ENCODE measurements at regions not wholly inside any gene's neighbourhood (a gene's known extent, or its start where the extent isn't known, plus 50 kb on each side); places are given as distances from the start of the nearest gene placed in this dataset.
"Not testable (repeated sequence)": the region's sequence is repeated elsewhere in the genome, so short reads cannot be mapped to it uniquely, and the experiment has no call there.

DNA sequence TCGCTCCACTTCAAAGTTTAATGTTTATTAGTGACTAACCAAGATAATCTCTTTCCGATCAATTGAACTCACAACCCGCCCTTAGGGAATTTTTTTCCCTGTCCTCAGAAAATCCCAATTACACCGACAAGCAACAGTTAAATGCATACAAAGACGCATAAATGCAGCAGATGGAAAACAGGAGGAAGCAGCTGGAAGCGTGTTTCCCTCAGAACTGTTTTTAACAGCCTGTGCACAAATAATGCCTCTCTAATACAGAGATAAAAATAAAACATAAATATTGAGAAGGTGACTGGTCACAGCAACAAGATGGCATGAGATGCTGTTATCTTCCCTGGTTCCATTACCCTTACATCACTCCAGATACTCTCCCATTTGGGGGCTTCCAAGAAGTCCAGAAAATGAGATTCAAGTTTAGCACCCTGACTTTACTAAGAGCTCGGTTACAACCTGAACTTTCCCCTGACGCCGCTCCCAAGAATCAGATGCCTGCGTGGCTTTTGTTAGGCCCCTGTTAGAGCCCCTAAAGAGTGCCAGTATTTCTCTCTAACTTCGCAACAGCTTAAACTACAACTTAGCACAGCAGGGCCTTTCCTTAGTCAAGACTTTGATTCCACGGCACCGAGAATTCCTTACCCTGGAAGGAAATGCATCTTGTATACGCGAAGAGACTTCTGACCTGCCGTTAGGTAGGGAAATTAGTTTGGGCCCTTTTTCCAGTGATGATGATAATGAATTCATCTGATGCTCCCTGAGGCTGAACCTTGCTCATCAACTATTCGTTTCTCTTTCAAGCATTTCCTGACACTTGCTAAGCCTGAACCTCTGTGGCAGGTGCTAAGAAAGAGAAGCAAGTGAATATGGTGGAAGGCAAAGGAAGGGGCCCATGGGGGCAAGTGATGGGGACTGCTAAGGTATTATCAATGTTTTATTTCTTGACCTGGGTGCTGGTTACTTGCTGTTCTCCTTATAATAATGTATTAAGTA, 137.7 kb upstream of the SMYD2 start:
- no peak for DNase-seq

- DNase-seq = not testable (repeated sequence)
Observed at GRCh38 chr1:214144521-214144920, 136.4 kb upstream of the SMYD2 start.

- DNase-seq = no peak
Observed at GRCh38 chr1:214146523-214146922, 134.4 kb upstream of the SMYD2 start.

- no peak for DNase-seq
Observed at GRCh38 chr1:214154596-214155292, 126.2 kb upstream of the SMYD2 start.

GRCh38 chr1:214155987-214156625, 124.9 kb upstream of the SMYD2 start:
- DNase-seq = no peak

GRCh38 chr1:214164173-214164572, 116.8 kb upstream of the SMYD2 start:
- no peak for DNase-seq

DNA sequence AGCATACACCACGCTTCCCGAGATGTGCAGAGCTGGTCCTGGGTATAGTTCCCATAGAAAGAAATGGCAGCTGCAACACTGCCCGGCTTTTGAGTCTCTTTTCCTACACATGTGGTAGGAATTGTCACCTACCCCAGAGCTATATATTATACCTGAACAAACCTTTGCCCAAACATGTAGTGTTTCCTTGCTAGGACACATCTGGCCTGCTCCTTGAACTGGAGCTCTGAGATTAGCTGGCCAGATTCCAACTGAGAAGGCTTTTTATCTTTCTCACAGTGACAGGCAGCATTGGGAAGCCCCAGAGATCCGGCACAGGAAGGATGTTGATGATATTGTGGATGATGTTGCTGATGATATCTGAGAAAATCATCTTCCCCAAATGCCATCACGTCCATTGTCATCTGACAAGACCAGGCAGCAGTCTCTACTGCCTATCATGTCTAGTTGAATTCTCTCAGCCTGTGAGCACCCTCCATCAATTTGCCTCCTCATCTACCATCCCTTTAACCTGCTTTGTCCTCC, 115.0 kb upstream of the SMYD2 start:
- DNase-seq = no peak

DNA sequence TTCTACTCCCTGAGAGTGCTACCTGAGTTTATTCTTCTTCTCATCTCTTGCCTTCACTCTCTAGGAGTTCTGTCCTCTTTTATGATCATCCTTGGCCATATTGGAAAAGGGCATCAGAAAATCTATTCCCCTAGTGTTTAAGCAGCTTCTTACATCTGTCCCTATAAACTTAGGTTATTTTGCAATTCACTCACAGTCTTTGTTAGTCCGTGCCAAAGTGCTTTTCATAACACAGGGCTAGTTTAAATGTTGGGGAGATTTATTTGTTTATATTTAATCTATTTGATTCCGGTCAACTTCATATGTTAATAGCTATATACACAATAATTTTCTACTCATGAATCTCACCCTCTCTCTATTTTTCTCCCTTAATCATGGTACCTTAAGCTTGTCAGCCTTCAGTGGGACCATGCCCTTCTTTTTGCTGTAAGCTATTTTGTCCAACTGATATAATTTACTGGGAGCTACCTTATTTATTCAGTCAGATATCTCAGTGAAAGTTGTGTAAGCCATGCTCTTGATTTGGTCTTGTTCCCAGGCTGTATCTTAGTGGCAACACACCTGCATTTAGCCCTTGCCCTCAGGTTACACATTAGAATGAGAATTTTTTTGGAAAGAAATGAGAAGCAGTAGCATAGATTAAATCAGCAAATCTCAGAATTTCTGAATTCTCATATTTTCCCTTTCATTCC, 106.3 kb upstream of the SMYD2 start:
- no peak for DNase-seq

GRCh38 chr1:214178102-214178501, 102.9 kb upstream of the SMYD2 start:
- no peak for DNase-seq

- DNase-seq = no peak
Observed at GRCh38 chr1:214184992-214185391, 96.0 kb upstream of the SMYD2 start.

DNA sequence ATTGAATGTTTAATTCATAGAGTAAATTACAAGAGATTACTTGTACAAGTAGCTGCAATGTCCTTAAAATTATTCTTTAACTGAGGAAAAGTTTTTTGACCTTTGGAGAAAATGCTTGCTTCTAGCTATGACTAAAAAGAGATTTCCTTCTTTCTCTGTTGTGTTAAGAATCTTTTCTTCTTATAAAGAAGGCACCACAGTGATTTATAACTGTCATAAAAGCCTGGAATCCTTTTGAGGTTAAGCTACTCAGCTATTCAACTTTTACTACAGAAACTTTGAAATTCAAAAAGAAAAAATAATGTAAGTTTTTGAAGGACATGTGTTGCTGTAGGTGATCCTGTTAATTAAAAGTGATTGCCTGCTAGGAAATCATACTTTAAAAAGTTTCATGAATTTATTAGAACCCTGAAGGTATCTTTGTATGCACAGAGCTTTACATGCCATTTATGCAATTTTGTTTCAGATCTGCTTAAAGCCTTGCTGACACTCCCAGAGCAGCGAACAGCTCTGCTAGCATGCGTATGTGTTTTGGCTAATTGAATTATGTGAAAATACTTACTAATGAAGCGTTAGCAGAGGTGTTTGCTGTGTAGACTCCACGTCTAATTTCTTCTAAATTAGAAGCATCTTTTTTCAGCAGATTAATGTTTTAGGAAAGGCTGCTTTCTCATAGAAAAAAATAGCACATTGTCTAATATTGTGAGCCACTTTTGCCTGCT, 94.7 kb upstream of the SMYD2 start:
- no peak for DNase-seq

- no peak for DNase-seq
Observed at GRCh38 chr1:214187121-214187900, 93.6 kb upstream of the SMYD2 start.

DNA sequence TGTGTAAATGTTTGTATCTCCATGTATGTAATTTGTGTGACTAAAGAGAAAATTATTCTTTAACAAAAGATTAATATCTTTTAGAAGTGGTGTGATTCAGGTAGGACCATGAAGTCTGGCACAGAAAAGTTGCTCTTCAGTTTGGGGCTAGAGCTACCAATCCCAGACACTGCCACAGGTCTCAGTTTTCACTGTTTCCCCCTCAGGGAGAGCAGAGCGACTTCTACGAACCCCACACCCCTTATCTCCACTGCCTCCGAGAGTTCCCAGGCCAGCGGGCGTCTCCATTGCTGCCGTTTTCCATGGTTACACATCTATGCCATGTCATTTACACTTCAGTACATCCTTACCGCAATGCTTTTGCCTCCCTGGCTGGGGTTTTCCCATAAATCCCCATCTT, 93.0 kb upstream of the SMYD2 start:
- no peak for DNase-seq

GRCh38 chr1:214188835-214189234, 92.1 kb upstream of the SMYD2 start:
- DNase-seq = no peak

DNA sequence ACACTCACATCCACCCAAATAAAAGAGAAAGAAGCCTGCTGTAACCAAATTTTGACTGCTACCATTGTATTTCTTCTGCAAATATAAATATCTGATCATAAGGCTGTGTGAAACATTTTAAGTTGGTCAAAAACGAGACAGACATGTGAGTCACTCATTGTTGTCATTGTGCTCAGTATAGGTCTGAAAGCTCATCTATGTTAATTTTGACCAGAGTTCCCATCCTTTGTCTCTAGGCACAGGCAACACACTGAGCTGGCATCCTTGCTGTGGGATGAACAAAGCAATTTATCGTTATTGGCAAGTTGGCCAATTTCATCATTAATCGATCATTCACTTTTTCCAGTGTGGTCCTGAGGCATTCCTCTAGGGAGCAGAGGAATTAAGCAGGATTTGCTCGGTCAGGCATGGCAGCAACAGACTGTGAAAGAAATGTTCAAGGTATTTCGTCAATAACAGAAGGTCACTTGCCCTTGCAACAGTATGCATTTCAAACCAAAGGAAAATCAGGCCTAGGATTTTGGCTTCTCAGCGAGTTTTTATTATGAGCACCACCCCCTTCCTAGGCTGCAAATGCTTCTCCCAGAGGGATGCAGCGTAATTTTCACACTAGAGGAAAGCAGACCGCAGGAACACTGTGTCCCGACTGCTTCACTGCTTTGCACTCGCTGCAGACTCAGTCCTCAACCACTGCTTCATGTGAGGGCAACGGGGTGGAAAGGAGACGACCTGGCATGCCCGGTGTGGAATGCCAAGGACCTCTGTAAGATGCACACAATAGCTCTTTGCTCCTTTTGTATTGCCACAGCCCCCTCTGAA, 87.9 kb upstream of the SMYD2 start:
- no peak for DNase-seq

- no peak for DNase-seq
Observed at GRCh38 chr1:214193691-214194090, 87.3 kb upstream of the SMYD2 start.

DNA sequence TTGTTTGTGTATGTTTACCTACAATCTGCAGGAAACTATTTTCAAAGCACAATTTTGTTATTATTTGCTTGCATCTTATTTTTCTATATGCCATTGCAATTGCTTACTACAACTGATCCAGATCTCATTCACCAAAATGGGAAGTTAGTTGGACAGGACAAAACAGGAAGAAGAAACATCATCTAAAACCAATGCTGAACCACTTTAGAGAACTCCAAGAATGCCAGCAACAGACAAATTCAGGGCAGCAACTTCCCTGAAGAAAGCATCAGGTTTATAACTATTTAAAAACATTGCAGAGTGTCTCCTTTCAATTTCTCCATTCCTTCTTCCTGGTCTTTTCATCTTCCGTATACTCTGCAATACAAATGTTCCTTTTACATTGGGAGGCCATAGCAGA, 82.4 kb upstream of the SMYD2 start:
- no peak for DNase-seq

GRCh38 chr1:214199585-214199984, 81.4 kb upstream of the SMYD2 start:
- DNase-seq = no peak

DNA sequence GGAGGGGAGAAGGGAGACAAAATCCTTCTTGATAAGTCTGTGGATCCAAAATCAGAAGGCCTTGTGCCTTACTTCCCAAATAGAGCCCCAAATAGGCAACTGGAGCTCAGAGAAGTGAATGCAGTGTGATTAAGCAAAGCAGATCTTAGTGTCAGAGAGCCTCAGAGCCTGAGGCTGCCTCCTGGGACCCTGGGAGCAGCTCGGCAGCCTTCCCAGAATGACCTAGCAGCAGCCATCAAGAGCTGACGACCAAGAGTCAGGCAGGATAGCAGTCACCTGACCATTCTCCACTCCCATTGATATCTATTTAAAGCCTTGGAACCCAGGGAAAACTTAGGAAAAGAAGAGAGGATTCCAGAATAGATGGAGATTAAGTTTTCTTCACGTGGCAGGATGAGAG, 78.0 kb upstream of the SMYD2 start:
- DNase-seq = no peak

DNA sequence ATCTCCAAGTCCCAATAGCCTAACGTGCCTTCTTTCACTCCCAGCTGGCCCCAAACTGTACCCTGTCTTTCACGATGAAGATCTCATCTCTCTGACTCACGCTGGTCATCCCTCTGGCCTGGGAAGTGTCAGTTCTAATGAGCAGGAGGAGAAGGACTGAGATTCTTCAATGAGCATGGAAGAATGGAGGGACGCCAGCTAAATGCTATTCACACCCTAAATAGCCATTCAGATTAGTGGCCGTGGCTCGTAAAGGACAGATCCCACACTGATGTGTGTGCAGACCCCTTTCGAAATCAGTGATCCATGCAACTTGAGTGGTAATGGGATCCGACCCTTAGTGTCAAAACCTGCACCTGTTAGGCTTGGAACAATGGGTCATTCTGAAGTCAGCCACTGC, 75.9 kb upstream of the SMYD2 start:
- no peak for DNase-seq
